ENCODE measurements at regions not wholly inside any gene's neighbourhood (a gene's known extent, or its start where the extent isn't known, plus 50 kb on each side); places are given as distances from the start of the nearest gene placed in this dataset.
"Not testable (repeated sequence)": the region's sequence is repeated elsewhere in the genome, so short reads cannot be mapped to it uniquely, and the experiment has no call there.

DNA sequence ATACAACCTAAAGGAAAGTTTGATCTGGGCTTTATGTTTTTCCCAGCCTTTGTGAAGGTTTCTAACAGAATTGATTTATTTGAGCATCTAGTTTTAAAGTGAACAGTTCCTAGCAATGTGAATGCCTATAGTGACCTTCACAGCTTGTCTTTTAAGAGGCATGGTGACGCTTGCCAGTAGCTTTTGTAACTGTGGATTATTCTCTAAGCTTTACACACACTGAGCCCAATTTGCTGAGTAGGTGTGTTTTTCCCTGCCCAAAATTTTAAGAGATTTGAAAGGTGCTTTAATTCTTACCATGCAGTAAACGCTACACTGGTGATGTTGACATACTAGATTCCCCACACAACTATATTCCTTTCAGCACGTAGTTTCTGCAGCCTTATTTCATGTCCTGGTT lies 420.2 kb upstream of the AKR1E2 start:
- DNase-seq (no peak), ATAC-seq (no peak)
- no peaks in the 10 kb centered on the region for H3K4me1 Mint-ChIP-seq
- H3K9me3 Mint-ChIP-seq, result no peaks in the 10 kb centered on the region
- peaks cover 11% of the 10 kb centered on the region for H3K27me3 Mint-ChIP-seq
- H3K27ac Mint-ChIP-seq, result peak overlapping the region in 1 of 2 donors; percentile 37
- no peak overlapping the region for H3K4me3 Mint-ChIP-seq

DNA sequence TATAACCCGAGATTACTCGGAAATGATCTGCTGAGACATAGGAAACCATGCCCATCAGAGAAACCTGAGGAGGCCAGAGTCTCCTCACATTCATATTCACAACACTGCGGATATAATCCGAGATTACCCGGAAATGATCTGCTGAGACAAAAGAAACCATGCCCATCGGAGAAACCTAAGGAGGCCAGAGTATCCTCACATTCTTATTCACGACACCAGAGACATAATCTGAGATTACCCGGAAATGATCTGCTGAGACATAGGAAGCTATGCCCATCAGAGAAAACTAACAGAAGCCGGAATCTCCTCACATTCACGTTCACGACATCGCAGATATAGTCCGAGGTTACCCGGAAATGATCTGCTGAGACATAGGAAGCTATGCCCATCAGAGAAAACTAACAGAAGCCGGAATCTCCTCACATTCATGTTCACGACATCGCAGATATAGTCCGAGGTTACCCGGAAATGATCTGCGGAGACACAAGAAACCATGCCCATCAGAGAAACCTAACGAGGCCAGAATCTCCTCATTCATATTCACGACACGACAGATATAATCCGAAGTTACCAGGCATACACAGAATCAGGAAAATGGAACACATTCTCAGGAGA lies 422.3 kb upstream of the AKR1E2 start:
- H3K9me3 Mint-ChIP-seq, result no peaks in the 10 kb centered on the region
- DNase-seq, result no peak
- H3K4me1 Mint-ChIP-seq, result no peaks in the 10 kb centered on the region
- peaks cover 11% of the 10 kb centered on the region for H3K27me3 Mint-ChIP-seq
- no peak overlapping the region for H3K27ac Mint-ChIP-seq
- H3K4me3 Mint-ChIP-seq, result no peak overlapping the region
- ATAC-seq, result no peak

DNA sequence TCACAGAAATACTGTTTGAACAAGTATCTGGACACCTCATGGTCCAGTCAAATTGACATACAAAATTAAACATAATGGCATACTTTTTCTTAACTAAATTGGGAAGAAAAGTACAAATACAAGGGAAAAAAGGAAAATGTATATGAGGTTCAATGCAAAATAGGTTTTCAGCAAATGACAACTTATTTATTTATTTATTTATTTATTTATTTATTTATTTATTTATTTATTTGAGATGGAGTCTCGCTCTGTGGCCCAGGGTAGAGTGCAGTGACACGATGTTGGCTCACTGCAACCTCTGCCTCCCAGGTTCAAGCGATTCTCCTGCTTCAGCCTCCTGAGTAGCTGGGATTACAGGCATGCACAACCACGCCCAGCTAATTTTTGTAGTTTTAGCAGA lies 424.9 kb upstream of the AKR1E2 start:
- H3K9me3 Mint-ChIP-seq, H3K27ac Mint-ChIP-seq, H3K4me1 Mint-ChIP-seq, DNase-seq, ATAC-seq, H3K4me3 Mint-ChIP-seq: not testable (repeated sequence)
- H3K27me3 Mint-ChIP-seq, result peaks cover 11% of the 10 kb centered on the region

DNA sequence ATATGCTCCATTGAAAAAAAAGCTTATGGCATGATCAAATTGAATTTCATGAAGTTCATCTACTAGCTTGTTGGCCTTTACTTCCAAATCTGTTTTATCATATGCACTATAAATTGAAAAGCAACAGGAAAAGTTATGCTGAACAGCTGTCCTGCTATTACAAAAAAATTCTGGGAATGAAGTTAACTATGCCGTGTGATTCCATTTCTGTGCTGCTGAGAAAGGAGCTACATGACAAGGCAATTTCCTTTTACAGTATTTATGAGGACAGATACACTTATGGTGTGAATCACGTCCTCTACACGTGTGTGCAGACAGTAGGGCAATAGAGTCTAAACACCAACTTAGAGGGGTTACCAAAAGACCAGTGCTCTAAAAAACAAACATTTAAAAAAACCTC lies 426.5 kb upstream of the AKR1E2 start:
- ATAC-seq (no peak), DNase-seq (no peak)
- Mint-ChIP-seq H3K4me1 (no peaks in the 10 kb centered on the region), H3K27me3 (peaks cover 11% of the 10 kb centered on the region), H3K4me3 (no peak overlapping the region), H3K9me3 (no peaks in the 10 kb centered on the region), H3K27ac (no peak overlapping the region)

DNA sequence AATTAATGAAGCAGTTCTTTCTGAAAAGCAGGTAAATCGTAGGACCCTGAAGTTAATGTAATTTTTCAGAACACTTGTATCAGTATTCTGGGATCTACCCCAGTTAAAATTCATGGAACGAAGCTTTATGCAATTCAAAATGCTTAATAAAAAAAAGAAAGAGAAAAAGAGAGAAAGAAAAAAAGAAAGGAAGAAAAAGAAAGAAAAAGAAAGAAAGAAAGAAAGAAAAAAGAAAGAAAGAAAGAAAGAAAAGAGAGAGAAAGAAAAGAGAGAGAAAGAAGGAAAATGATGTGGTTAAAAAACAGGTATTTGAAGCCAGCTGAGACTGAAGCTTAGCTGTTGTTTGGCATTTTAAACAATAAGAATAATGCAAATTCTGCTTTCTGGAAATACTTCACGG lies 427.4 kb upstream of the AKR1E2 start:
- DNase-seq (no peak), ATAC-seq (no peak)
- H3K27ac Mint-ChIP-seq, result peak overlapping the region in 1 of 2 donors; percentile 73
- H3K4me3 Mint-ChIP-seq, result no peak overlapping the region
- no peaks in the 10 kb centered on the region for H3K9me3 Mint-ChIP-seq
- H3K4me1 Mint-ChIP-seq, result no peaks in the 10 kb centered on the region
- peaks cover 10% of the 10 kb centered on the region for H3K27me3 Mint-ChIP-seq

- DNase-seq, result no peak
- no peaks in the 10 kb centered on the region for H3K4me1 Mint-ChIP-seq
- ATAC-seq, result no peak
These were observed 428.7 kb upstream of the AKR1E2 start for GRCh38 chr10:4397337-4397736.

GRCh38 chr10:4396401-4397283 lies 429.4 kb upstream of the AKR1E2 start:
- Mint-ChIP-seq H3K4me3 (no peak overlapping the region), H3K27ac (no peak overlapping the region), H3K4me1 (no peaks in the 10 kb centered on the region), H3K27me3 (no peaks in the 10 kb centered on the region), H3K9me3 (no peaks in the 10 kb centered on the region)
- ATAC-seq (no peak), DNase-seq (no peak)

More at GRCh38 chr10:4397337-4397736, 428.7 kb upstream of the AKR1E2 start:
- Mint-ChIP-seq H3K27me3 (no peaks in the 10 kb centered on the region), H3K27ac (no peak overlapping the region), H3K9me3 (no peaks in the 10 kb centered on the region), H3K4me3 (no peak overlapping the region)

GRCh38 chr10:4395731-4396130 lies 430.3 kb upstream of the AKR1E2 start:
- H3K4me1 Mint-ChIP-seq, result no peaks in the 10 kb centered on the region
- ATAC-seq (no peak), DNase-seq (no peak)
- H3K4me3 Mint-ChIP-seq, result no peak overlapping the region
- H3K9me3 Mint-ChIP-seq, result no peaks in the 10 kb centered on the region
- H3K27me3 Mint-ChIP-seq, result no peaks in the 10 kb centered on the region
- no peak overlapping the region for H3K27ac Mint-ChIP-seq

DNA sequence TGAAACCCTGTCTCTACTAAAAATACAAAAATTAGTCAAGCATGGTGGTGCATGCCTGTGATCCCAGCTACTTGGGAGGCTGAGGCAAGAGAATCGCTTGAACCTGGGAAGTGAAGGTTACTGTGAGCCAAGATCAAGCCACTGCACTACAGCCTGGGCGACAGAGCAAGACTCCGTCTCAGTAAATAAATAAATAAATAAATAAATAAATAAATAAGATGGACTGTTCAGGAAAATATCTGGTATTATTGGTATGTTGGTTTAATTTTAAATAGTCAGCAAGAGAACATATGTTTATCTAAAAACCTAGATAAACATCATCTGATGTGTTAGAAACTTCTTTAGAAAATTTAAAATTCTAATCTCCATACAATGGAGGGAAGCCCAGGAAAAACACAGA lies 431.6 kb upstream of the AKR1E2 start:
- not testable (repeated sequence) for ATAC-seq, DNase-seq, H3K27ac Mint-ChIP-seq, H3K27me3 Mint-ChIP-seq, H3K9me3 Mint-ChIP-seq, H3K4me1 Mint-ChIP-seq, H3K4me3 Mint-ChIP-seq

DNA sequence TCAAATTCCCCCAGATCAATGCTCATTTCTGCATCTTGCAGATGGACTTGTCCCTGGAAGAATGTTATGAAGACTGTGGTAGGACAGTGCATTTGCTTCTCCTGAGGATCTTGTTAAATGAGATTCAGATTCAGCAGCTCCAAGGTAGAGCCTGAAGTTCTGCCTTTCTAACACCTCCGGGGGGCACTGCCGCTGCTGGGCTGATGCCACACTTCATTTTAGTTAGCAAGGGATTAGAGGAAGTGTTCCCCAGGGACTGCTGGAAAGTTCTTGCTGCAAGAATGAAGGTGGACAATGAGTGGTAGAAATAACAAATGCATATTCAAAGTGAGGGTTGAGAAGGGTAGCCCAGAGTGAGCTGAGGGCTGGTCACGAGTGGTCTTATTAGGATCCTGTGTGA lies 434.3 kb upstream of the AKR1E2 start:
- DNase-seq (no peak), ATAC-seq (no peak)
- no peak overlapping the region for H3K4me3 Mint-ChIP-seq
- peaks cover 7% of the 10 kb centered on the region for H3K27me3 Mint-ChIP-seq
- no peaks in the 10 kb centered on the region for H3K9me3 Mint-ChIP-seq
- no peaks in the 10 kb centered on the region for H3K4me1 Mint-ChIP-seq
- H3K27ac Mint-ChIP-seq, result peak overlapping the region; percentile 59 to 78

GRCh38 chr10:4390219-4390618 lies 435.8 kb upstream of the AKR1E2 start:
- no peak for ATAC-seq
- Mint-ChIP-seq H3K27me3 (peaks cover 12% of the 10 kb centered on the region), H3K27ac (no peak overlapping the region), H3K4me1 (no peaks in the 10 kb centered on the region), H3K4me3 (no peak overlapping the region), H3K9me3 (no peaks in the 10 kb centered on the region)
- DNase-seq, result no peak

DNA sequence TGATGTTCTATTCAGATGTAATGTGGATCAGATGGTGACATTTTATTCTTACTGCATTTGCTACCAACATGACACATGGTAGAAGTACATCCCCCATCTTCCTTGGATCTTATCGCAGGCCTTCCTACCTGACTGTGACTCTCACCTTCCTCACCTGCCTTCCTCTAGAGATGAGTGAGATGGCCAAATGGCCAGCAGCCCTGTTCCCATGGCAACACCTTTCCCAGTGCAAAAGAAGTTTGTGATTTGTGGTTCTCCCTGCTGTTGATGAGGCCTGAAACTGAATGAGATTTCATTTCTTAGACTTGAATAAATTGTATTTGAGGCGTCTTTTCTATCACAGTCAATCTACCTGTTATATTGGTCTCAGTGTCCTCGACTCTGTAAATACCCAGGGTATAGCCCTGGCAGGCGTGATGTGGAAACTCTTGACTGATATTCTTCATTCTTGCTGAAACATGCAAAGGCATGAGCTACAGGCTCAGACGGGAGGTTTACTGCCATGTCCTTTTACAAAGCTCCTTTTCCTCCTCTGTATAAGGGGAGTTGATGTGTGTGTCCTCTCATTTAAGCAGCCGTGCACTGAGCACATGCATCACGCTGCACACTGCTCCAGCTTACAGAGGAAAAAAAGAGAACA lies 440.7 kb upstream of the AKR1E2 start:
- Mint-ChIP-seq H3K9me3 (no peaks in the 10 kb centered on the region), H3K27ac (peak overlapping the region in 1 of 2 donors; percentile 5), H3K4me3 (no peak overlapping the region), H3K4me1 (no peaks in the 10 kb centered on the region), H3K27me3 (peaks cover 15% of the 10 kb centered on the region)
- no peak for ATAC-seq
- no peak for DNase-seq

GRCh38 chr10:4384245-4384644 lies 441.8 kb upstream of the AKR1E2 start:
- DNase-seq (no peak), ATAC-seq (no peak)
- Mint-ChIP-seq H3K27ac (no peak overlapping the region), H3K4me1 (no peaks in the 10 kb centered on the region), H3K9me3 (no peaks in the 10 kb centered on the region), H3K27me3 (peaks cover 15% of the 10 kb centered on the region), H3K4me3 (no peak overlapping the region)

DNA sequence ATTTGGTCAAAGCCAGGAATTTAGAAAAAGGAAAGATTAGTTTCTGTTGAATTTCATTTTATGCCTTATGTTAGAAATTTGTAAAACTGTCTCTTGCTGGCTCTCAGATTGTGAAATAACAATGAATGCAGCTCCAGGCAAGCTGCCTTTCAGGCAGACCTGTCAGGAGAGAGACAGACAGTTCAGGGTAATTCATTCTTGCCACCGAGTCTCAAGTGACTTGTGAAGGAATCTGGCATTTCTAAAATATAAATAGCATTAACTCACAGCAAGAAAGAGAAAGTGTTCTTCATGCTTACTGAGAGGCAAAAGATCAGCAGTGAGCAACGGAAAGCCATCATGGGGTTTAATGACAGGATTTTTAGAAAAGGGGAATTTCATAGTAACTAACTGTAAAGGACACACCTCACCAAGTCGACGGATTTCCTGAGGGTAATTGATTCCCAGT lies 442.3 kb upstream of the AKR1E2 start:
- H3K4me1 Mint-ChIP-seq, result no peaks in the 10 kb centered on the region
- no peaks in the 10 kb centered on the region for H3K9me3 Mint-ChIP-seq

DNA sequence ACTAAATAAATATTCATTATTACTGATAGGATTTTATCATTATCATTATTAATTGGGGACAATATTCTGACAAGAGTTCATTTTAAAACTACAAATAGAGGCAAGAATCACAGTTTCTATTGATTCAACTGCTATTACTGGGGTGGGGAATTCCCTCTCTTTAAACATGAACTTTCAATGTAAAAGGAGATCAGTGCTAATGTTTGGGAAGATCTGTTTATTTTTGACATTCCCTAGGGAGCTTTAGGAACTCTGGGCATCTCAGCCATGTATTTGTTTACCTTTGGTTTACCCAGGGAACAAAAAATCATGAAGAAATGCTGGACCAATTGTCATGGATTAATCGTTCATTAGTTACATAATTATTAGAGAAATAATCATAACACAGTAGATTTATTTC lies 443.2 kb upstream of the AKR1E2 start:
- H3K4me1 Mint-ChIP-seq, result no peaks in the 10 kb centered on the region

More for the DNA sequence above, 442.3 kb upstream of the AKR1E2 start:
- ATAC-seq (no peak), DNase-seq (no peak)
- peaks cover 15% of the 10 kb centered on the region for H3K27me3 Mint-ChIP-seq
- H3K4me3 Mint-ChIP-seq, result no peak overlapping the region
- H3K27ac Mint-ChIP-seq, result no peak overlapping the region

GRCh38 chr10:4373612-4374011 lies 452.4 kb upstream of the AKR1E2 start:
- DNase-seq, result no peak
- no peak overlapping the region for H3K4me3 Mint-ChIP-seq
- H3K4me1 Mint-ChIP-seq, result no peaks in the 10 kb centered on the region
- no peak for ATAC-seq
- H3K27me3 Mint-ChIP-seq, result peaks cover 22% of the 10 kb centered on the region
- H3K9me3 Mint-ChIP-seq, result no peaks in the 10 kb centered on the region
- no peak overlapping the region for H3K27ac Mint-ChIP-seq

More for the DNA sequence above, 443.2 kb upstream of the AKR1E2 start:
- peaks cover 8% of the 10 kb centered on the region for H3K27me3 Mint-ChIP-seq
- ATAC-seq (no peak), DNase-seq (no peak)
- no peak overlapping the region for H3K4me3 Mint-ChIP-seq
- no peaks in the 10 kb centered on the region for H3K9me3 Mint-ChIP-seq
- no peak overlapping the region for H3K27ac Mint-ChIP-seq
